ENCODE measurements at regions not wholly inside any gene's neighbourhood (a gene's known extent, or its start where the extent isn't known, plus 50 kb on each side); places are given as distances from the start of the nearest gene placed in this dataset.
A peak's percentile ranks its signal among the peaks of the same experiment; 100 is the strongest.

GRCh38 chr1:177366091-177366490, 195.3 kb downstream of the BRINP2 start:
- no peaks in the 10 kb centered on the region for H3K9me3 Mint-ChIP-seq (ENCODE audit: unreplicated experiment)
- DNase-seq (ENCODE audit: low spot score), result no peak
- no peaks in the 10 kb centered on the region for H3K27me3 Mint-ChIP-seq (ENCODE audit: unreplicated experiment)
- peaks cover 3% of the 10 kb centered on the region for H3K4me1 Mint-ChIP-seq (ENCODE audit: unreplicated experiment)
- peaks cover 9% of the 10 kb centered on the region for H3K36me3 Mint-ChIP-seq (ENCODE audit: low read depth, unreplicated experiment)
- no peak for TF ChIP-seq CTCF (IDR thresholded peaks at IDR 0.05; ENCODE audit: unreplicated experiment)
- no peak overlapping the region for H3K4me3 Mint-ChIP-seq (ENCODE audit: unreplicated experiment)
- no peak overlapping the region for H3K27ac Mint-ChIP-seq (ENCODE audit: unreplicated experiment)

GRCh38 chr1:177360791-177361190, 190.0 kb downstream of the BRINP2 start:
- Mint-ChIP-seq H3K36me3 (ENCODE audit: low read depth, unreplicated experiment) (peaks cover 20% of the 10 kb centered on the region), H3K9me3 (ENCODE audit: unreplicated experiment) (no peaks in the 10 kb centered on the region), H3K4me1 (ENCODE audit: unreplicated experiment) (peaks cover 6% of the 10 kb centered on the region), H3K27ac (ENCODE audit: unreplicated experiment) (no peak overlapping the region), H3K4me3 (ENCODE audit: unreplicated experiment) (no peak overlapping the region), H3K27me3 (ENCODE audit: unreplicated experiment) (peaks cover 2% of the 10 kb centered on the region)
- no peak for TF ChIP-seq CTCF (IDR thresholded peaks at IDR 0.05; ENCODE audit: unreplicated experiment)
- DNase-seq (ENCODE audit: low spot score), result no peak

GRCh38 chr1:177356674-177357435, 186.1 kb downstream of the BRINP2 start:
- Mint-ChIP-seq H3K27me3 (ENCODE audit: unreplicated experiment) (peaks cover 2% of the 10 kb centered on the region), H3K4me1 (ENCODE audit: unreplicated experiment) (peaks cover 6% of the 10 kb centered on the region), H3K4me3 (ENCODE audit: unreplicated experiment) (no peak overlapping the region), H3K27ac (ENCODE audit: unreplicated experiment) (no peak overlapping the region), H3K9me3 (ENCODE audit: unreplicated experiment) (no peaks in the 10 kb centered on the region), H3K36me3 (ENCODE audit: low read depth, unreplicated experiment) (peaks cover 14% of the 10 kb centered on the region)
- TF ChIP-seq CTCF (IDR thresholded peaks at IDR 0.05; ENCODE audit: unreplicated experiment), result no peak
- DNase-seq (ENCODE audit: low spot score), result no peak

- Mint-ChIP-seq H3K4me3 (ENCODE audit: unreplicated experiment) (no peak overlapping the region), H3K36me3 (ENCODE audit: low read depth, unreplicated experiment) (peaks cover 14% of the 10 kb centered on the region), H3K9me3 (ENCODE audit: unreplicated experiment) (no peaks in the 10 kb centered on the region), H3K27ac (ENCODE audit: unreplicated experiment) (peak overlapping the region; percentile 33), H3K4me1 (ENCODE audit: unreplicated experiment) (peaks cover 6% of the 10 kb centered on the region), H3K27me3 (ENCODE audit: unreplicated experiment) (peaks cover 2% of the 10 kb centered on the region)
- peak; percentile 59 for TF ChIP-seq CTCF (IDR thresholded peaks at IDR 0.05; ENCODE audit: unreplicated experiment)
- peak; percentile 40 for DNase-seq (ENCODE audit: low spot score)
Observed at GRCh38 chr1:177355575-177355974, 184.8 kb downstream of the BRINP2 start.

- Mint-ChIP-seq H3K9me3 (ENCODE audit: unreplicated experiment) (no peaks in the 10 kb centered on the region), H3K36me3 (ENCODE audit: low read depth, unreplicated experiment) (peaks cover 14% of the 10 kb centered on the region), H3K27me3 (ENCODE audit: unreplicated experiment) (peaks cover 2% of the 10 kb centered on the region), H3K27ac (ENCODE audit: unreplicated experiment) (no peak overlapping the region), H3K4me3 (ENCODE audit: unreplicated experiment) (no peak overlapping the region), H3K4me1 (ENCODE audit: unreplicated experiment) (peaks cover 6% of the 10 kb centered on the region)
- no peak for TF ChIP-seq CTCF (IDR thresholded peaks at IDR 0.05; ENCODE audit: unreplicated experiment)
- no peak for DNase-seq (ENCODE audit: low spot score)
Observed at GRCh38 chr1:177354247-177354646, 183.5 kb downstream of the BRINP2 start.
